Osteocyte (in vitro differentiated cells): ENCODE measurements at regions not wholly inside any gene's neighbourhood (a gene's known extent, or its start where the extent isn't known, plus 50 kb on each side); places are given as distances from the start of the nearest gene placed in this dataset.

Experiments
- DNase-seq: peaks from one replicate; pipeline ENCODE4 v3.0.0; 2021; ENCODE audit warnings: mixed read lengths; ENCODE audit not compliant: unreplicated experiment; ENCODE audit errors: extremely low spot score
- H3K27ac Mint-ChIP-seq: one replicate; pipeline ENCODE4 v1.8.0; 2021; ENCODE audit warnings: mild to moderate bottlenecking, mixed read lengths; ENCODE audit not compliant: unreplicated experiment
- H3K27me3 Mint-ChIP-seq: one replicate; pipeline ENCODE4 v1.8.0; 2021; ENCODE audit warnings: mixed read lengths; ENCODE audit not compliant: unreplicated experiment
- H3K36me3 Mint-ChIP-seq: one replicate; pipeline ENCODE4 v1.8.0; 2021; ENCODE audit warnings: mixed read lengths; ENCODE audit not compliant: unreplicated experiment
- H3K4me1 Mint-ChIP-seq: one replicate; pipeline ENCODE4 v1.8.0; 2021; ENCODE audit warnings: mixed read lengths; ENCODE audit not compliant: unreplicated experiment
- H3K4me3 Mint-ChIP-seq: one replicate; pipeline ENCODE4 v1.8.0; 2021; ENCODE audit warnings: mild to moderate bottlenecking, moderate library complexity, mixed read lengths; ENCODE audit not compliant: unreplicated experiment
- H3K9me3 Mint-ChIP-seq: one replicate; pipeline ENCODE4 v1.8.0; 2021; ENCODE audit warnings: mixed read lengths; ENCODE audit not compliant: unreplicated experiment
- TF ChIP-seq, protein P1 (sequence below): fragments of 200-600 bp; sonication (generic); IDR thresholded peaks from 2 replicates; pipeline ENCODE4 v1.5.0; 2021; ENCODE audit warnings: antibody characterized with exemption, mild to moderate bottlenecking, moderate library complexity

DNA sequence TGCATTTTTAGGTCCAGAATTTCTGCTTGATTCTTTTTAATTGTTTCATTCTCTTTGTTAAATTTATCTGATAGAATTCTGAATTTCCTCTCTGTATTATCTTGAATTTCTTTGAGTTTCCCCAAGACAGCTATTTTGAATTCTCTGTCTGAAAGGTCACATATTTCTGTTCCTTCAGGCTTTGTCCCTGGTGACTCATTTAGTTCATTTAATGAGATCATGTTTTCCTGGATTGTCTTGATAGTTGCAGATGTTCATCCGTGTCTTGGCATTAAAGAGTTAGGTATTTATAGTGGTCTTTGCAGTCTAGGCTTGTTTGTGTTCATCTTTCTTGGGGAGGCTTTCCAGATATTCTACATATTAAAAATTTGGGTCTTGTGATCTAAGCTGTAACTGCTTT lies 694.8 kb upstream of the CCDC179 start:
- H3K4me3 Mint-ChIP-seq = no peak overlapping the region
- no peaks in the 10 kb centered on the region for H3K36me3 Mint-ChIP-seq
- TF ChIP-seq, protein P1, sequence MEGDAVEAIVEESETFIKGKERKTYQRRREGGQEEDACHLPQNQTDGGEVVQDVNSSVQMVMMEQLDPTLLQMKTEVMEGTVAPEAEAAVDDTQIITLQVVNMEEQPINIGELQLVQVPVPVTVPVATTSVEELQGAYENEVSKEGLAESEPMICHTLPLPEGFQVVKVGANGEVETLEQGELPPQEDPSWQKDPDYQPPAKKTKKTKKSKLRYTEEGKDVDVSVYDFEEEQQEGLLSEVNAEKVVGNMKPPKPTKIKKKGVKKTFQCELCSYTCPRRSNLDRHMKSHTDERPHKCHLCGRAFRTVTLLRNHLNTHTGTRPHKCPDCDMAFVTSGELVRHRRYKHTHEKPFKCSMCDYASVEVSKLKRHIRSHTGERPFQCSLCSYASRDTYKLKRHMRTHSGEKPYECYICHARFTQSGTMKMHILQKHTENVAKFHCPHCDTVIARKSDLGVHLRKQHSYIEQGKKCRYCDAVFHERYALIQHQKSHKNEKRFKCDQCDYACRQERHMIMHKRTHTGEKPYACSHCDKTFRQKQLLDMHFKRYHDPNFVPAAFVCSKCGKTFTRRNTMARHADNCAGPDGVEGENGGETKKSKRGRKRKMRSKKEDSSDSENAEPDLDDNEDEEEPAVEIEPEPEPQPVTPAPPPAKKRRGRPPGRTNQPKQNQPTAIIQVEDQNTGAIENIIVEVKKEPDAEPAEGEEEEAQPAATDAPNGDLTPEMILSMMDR = no peak
- H3K27me3 Mint-ChIP-seq = no peaks in the 10 kb centered on the region
- H3K27ac Mint-ChIP-seq = peak overlapping the region; percentile 36
- H3K4me1 Mint-ChIP-seq = peaks cover 14% of the 10 kb centered on the region
- H3K9me3 Mint-ChIP-seq = peaks cover 9% of the 10 kb centered on the region
- DNase-seq = no peak

DNA sequence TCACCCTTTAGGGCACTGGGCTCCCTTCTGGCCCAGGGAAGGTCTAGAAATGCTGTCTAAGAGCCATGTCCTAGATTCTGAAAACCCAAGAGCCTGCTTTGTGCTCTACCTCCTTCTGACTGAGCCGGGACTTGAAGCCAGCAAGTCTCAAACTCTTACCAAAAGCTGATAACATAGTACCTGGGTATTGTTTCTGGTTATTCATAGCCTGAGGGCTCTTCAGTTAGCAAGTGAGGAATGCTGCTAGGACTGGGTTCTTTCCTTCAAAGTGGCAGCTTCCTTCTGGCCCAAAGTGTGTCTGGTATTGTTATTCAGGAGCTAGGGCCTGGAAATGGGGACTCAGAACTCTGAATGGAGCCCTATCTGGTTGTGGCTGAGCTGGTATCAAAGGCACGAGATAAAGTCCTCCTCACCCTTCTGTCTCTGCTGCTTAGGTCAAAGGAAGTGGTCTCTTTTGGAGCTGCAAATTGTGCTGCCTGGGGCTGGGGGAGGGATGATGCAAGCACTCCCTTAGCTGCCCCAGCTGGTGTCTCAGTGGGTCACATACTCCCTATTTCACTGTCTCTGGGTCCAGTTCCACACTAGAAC lies 696.0 kb upstream of the CCDC179 start:
- TF ChIP-seq, protein P1 = no peak
- no peak overlapping the region for H3K27ac Mint-ChIP-seq
- no peaks in the 10 kb centered on the region for H3K36me3 Mint-ChIP-seq

DNA sequence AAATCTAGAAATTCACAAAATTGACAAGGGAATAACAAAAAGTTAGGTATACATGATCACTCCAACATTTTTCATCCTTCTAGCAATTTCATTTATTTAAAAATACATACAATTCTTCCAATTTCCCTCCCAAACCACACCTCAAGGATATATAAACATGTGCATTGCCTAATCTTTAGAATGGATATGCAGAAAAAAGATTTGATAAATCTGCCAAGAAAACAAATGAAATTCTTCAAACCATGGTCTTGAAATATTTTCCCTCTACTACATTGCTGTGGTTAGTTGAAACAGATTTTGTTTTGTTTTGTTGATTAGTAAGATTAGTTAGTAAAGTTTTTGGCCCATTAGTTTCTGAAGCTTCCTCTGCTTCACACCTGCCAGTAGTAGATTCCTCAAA lies 703.3 kb upstream of the CCDC179 start:
- Mint-ChIP-seq H3K4me3 (no peak overlapping the region), H3K27me3 (no peaks in the 10 kb centered on the region), H3K9me3 (no peaks in the 10 kb centered on the region), H3K36me3 (no peaks in the 10 kb centered on the region), H3K27ac (no peak overlapping the region), H3K4me1 (peaks cover 2% of the 10 kb centered on the region)
- TF ChIP-seq, protein P1 = no peak
- DNase-seq = no peak

More for the DNA sequence above, 696.0 kb upstream of the CCDC179 start:
- H3K4me1 Mint-ChIP-seq = peaks cover 14% of the 10 kb centered on the region
- H3K27me3 Mint-ChIP-seq = no peaks in the 10 kb centered on the region
- H3K9me3 Mint-ChIP-seq = peaks cover 9% of the 10 kb centered on the region
- DNase-seq = no peak
- no peak overlapping the region for H3K4me3 Mint-ChIP-seq

DNA sequence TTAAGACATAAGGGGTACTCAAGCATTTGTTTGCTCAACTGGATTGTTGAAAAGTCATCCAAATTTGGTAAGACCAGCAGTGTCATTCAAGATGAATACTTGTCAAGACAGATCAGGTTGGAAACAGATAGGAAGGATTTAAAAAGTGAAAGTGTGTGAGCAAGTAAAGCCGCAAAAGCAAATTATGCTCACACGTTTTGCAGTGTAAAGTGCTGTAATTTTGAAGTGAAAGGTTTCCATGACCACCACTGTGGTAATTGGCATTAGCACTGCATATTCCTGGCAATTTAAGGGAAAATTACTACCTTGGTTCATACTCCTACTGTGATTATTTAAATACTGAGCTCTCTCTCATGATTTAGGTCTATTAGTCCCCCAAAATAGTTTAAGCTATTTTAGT lies 704.1 kb upstream of the CCDC179 start:
- no peaks in the 10 kb centered on the region for H3K36me3 Mint-ChIP-seq
- no peak overlapping the region for H3K4me3 Mint-ChIP-seq
- no peaks in the 10 kb centered on the region for H3K9me3 Mint-ChIP-seq
- no peaks in the 10 kb centered on the region for H3K27me3 Mint-ChIP-seq
- TF ChIP-seq, protein P1 = no peak
- H3K27ac Mint-ChIP-seq = no peak overlapping the region
- H3K4me1 Mint-ChIP-seq = peaks cover 2% of the 10 kb centered on the region
- DNase-seq = no peak

DNA sequence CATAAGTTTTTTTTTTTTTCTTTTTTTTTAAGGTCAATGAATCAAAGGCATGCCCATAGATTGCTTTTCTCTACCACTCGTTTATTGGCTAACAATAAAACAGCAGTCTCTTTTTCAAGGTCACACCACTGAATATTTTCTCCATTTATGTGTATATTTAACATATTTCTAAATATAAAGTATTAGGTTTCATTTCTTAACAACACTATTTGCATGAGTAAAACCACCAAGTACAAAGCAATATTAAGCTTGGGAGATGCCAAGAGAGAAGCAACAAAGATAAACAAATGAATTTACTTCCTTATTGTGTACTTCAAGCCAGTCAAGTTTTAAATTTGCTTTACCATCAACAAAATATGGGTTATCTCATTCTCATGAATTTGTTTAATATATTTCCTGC lies 708.9 kb upstream of the CCDC179 start:
- H3K36me3 Mint-ChIP-seq = no peaks in the 10 kb centered on the region
- TF ChIP-seq, protein P1 = no peak
- no peaks in the 10 kb centered on the region for H3K27me3 Mint-ChIP-seq
- H3K27ac Mint-ChIP-seq = no peak overlapping the region
- no peak for DNase-seq
- no peaks in the 10 kb centered on the region for H3K9me3 Mint-ChIP-seq
- H3K4me1 Mint-ChIP-seq = peaks cover 25% of the 10 kb centered on the region
- H3K4me3 Mint-ChIP-seq = no peak overlapping the region
